ENCODE measurements at regions not wholly inside any gene's neighbourhood (a gene's known extent, or its start where the extent isn't known, plus 50 kb on each side); places are given as distances from the start of the nearest gene placed in this dataset.
A peak's percentile ranks its signal among the peaks of the same experiment; 100 is the strongest.

- H3K27ac ChIP-seq (ENCODE audit: low read depth, low read length), result no peak overlapping the region
- H3K4ac ChIP-seq (ENCODE audit: low read depth, low read length), result no peak overlapping the region
- H2BK120ac ChIP-seq (ENCODE audit: insufficient read depth, low read length, poor library complexity), result no peak overlapping the region
- no peak for DNase-seq
- peak overlapping the region; percentile 40 for H3K4me2 ChIP-seq (ENCODE audit: low read length)
- H3K36me3 ChIP-seq (ENCODE audit: control insufficient read depth in 1 of 2, insufficient read depth in 2 of 2, low read length in 2 of 2), result no peaks in the 10 kb centered on the region
- H3K79me2 ChIP-seq (ENCODE audit: control insufficient read depth, insufficient read depth, low read length, poor library complexity), result no peaks in the 10 kb centered on the region
- H2AK5ac ChIP-seq (ENCODE audit: low read length), result no peak overlapping the region
- H3K14ac ChIP-seq (ENCODE audit: low read length), result no peak overlapping the region
- no peak overlapping the region for H4K12ac ChIP-seq (ENCODE audit: low read depth, low read length)
- H2BK12ac ChIP-seq (ENCODE audit: low read length), result no peak overlapping the region
- no peaks in the 10 kb centered on the region for H3K79me1 ChIP-seq (ENCODE audit: low read length)
- peak overlapping the region; percentile 61 for H3K9ac ChIP-seq (ENCODE audit: low read length)
- no peak overlapping the region for H2BK5ac ChIP-seq (ENCODE audit: low read depth, low read length, poor library complexity)
- no CpG with 5 or more reads among the region's 4 CpGs for WGBS (ENCODE audit: extremely low coverage, insufficient coverage, insufficient read length)
- no peaks in the 10 kb centered on the region for H3K4me1 ChIP-seq (ENCODE audit: control insufficient read depth in 1 of 2, insufficient read depth in 2 of 2, low read length in 2 of 2)
- H3K23ac ChIP-seq (ENCODE audit: low read length), result peak overlapping the region; percentile 100
- H3K4me3 ChIP-seq (ENCODE audit: low read depth, low read length), result no peak overlapping the region
- no peak overlapping the region for H3K18ac ChIP-seq (ENCODE audit: low read length)
- no peaks in the 10 kb centered on the region for H3K9me3 ChIP-seq (ENCODE audit: insufficient read depth, low read depth, low read length)
- H3K27me3 ChIP-seq (ENCODE audit: insufficient read depth, low read length), result no peaks in the 10 kb centered on the region
- no peak overlapping the region for H4K91ac ChIP-seq (ENCODE audit: low read depth, low read length)
- H2AFZ ChIP-seq (ENCODE audit: insufficient read depth, low read length, poor library complexity), result no peak overlapping the region
- H4K8ac ChIP-seq (ENCODE audit: low read depth, low read length), result no peak overlapping the region
These were observed 563.4 kb downstream of the BMP2 start for GRCh38 chr20:7330850-7331249.

- Histone ChIP-seq H3K9me3 (ENCODE audit: insufficient read depth, low read depth, low read length) (no peaks in the 10 kb centered on the region), H4K91ac (ENCODE audit: low read depth, low read length) (no peak overlapping the region), H3K18ac (ENCODE audit: low read length) (no peak overlapping the region), H4K8ac (ENCODE audit: low read depth, low read length) (no peak overlapping the region), H2BK120ac (ENCODE audit: insufficient read depth, low read length, poor library complexity) (no peak overlapping the region), H3K9ac (ENCODE audit: low read length) (no peak overlapping the region), H3K4ac (ENCODE audit: low read depth, low read length) (no peak overlapping the region), H4K12ac (ENCODE audit: low read depth, low read length) (no peak overlapping the region), H3K4me2 (ENCODE audit: low read length) (no peak overlapping the region), H3K79me2 (ENCODE audit: control insufficient read depth, insufficient read depth, low read length, poor library complexity) (no peaks in the 10 kb centered on the region), H3K14ac (ENCODE audit: low read length) (no peak overlapping the region), H2BK5ac (ENCODE audit: low read depth, low read length, poor library complexity) (no peak overlapping the region), H3K27ac (ENCODE audit: low read depth, low read length) (no peak overlapping the region), H3K23ac (ENCODE audit: low read length) (no peak overlapping the region), H3K36me3 (ENCODE audit: control insufficient read depth in 1 of 2, insufficient read depth in 2 of 2, low read length in 2 of 2) (no peaks in the 10 kb centered on the region), H3K79me1 (ENCODE audit: low read length) (no peaks in the 10 kb centered on the region), H2AFZ (ENCODE audit: insufficient read depth, low read length, poor library complexity) (no peak overlapping the region), H3K4me3 (ENCODE audit: low read depth, low read length) (no peak overlapping the region), H3K27me3 (ENCODE audit: insufficient read depth, low read length) (no peaks in the 10 kb centered on the region), H2AK5ac (ENCODE audit: low read length) (no peak overlapping the region), H3K4me1 (ENCODE audit: control insufficient read depth in 1 of 2, insufficient read depth in 2 of 2, low read length in 2 of 2) (no peaks in the 10 kb centered on the region), H2BK12ac (ENCODE audit: low read length) (no peak overlapping the region)
- no CpG with 5 or more reads among the region's 1 CpG for WGBS (ENCODE audit: extremely low coverage, insufficient coverage, insufficient read length)
- no peak for DNase-seq
These were observed 564.7 kb downstream of the BMP2 start for GRCh38 chr20:7332169-7332568.

GRCh38 chr20:7333841-7334240 is 566.4 kb downstream of the BMP2 start:
- H3K14ac ChIP-seq (ENCODE audit: low read length), result no peak overlapping the region
- H3K4me3 ChIP-seq (ENCODE audit: low read depth, low read length), result no peak overlapping the region
- H2AK5ac ChIP-seq (ENCODE audit: low read length), result no peak overlapping the region
- no peaks in the 10 kb centered on the region for H3K4me1 ChIP-seq (ENCODE audit: control insufficient read depth in 1 of 2, insufficient read depth in 2 of 2, low read length in 2 of 2)
- H3K36me3 ChIP-seq (ENCODE audit: control insufficient read depth in 1 of 2, insufficient read depth in 2 of 2, low read length in 2 of 2), result no peaks in the 10 kb centered on the region
- H3K23ac ChIP-seq (ENCODE audit: low read length), result no peak overlapping the region
- no peak overlapping the region for H4K91ac ChIP-seq (ENCODE audit: low read depth, low read length)
- no peaks in the 10 kb centered on the region for H3K79me2 ChIP-seq (ENCODE audit: control insufficient read depth, insufficient read depth, low read length, poor library complexity)
- H4K8ac ChIP-seq (ENCODE audit: low read depth, low read length), result no peak overlapping the region
- WGBS (ENCODE audit: extremely low coverage, insufficient coverage, insufficient read length), result no CpG with 5 or more reads among the region's 3 CpGs
- no peak overlapping the region for H2BK5ac ChIP-seq (ENCODE audit: low read depth, low read length, poor library complexity)
- H2BK120ac ChIP-seq (ENCODE audit: insufficient read depth, low read length, poor library complexity), result no peak overlapping the region
- H3K9me3 ChIP-seq (ENCODE audit: insufficient read depth, low read depth, low read length), result no peaks in the 10 kb centered on the region
- H3K79me1 ChIP-seq (ENCODE audit: low read length), result no peaks in the 10 kb centered on the region
- H3K9ac ChIP-seq (ENCODE audit: low read length), result no peak overlapping the region
- no peak overlapping the region for H3K27ac ChIP-seq (ENCODE audit: low read depth, low read length)
- H3K4me2 ChIP-seq (ENCODE audit: low read length), result no peak overlapping the region
- no peak overlapping the region for H3K18ac ChIP-seq (ENCODE audit: low read length)
- no peak overlapping the region for H3K4ac ChIP-seq (ENCODE audit: low read depth, low read length)
- no peak overlapping the region for H2AFZ ChIP-seq (ENCODE audit: insufficient read depth, low read length, poor library complexity)
- no peak overlapping the region for H2BK12ac ChIP-seq (ENCODE audit: low read length)
- DNase-seq, result no peak
- no peak overlapping the region for H4K12ac ChIP-seq (ENCODE audit: low read depth, low read length)
- H3K27me3 ChIP-seq (ENCODE audit: insufficient read depth, low read length), result no peaks in the 10 kb centered on the region

GRCh38 chr20:7346026-7346425 is 578.5 kb downstream of the BMP2 start:
- no peak overlapping the region for H3K27ac ChIP-seq (ENCODE audit: low read depth, low read length)
- no peak overlapping the region for H4K91ac ChIP-seq (ENCODE audit: low read depth, low read length)
- no peak overlapping the region for H3K4ac ChIP-seq (ENCODE audit: low read depth, low read length)
- no peak overlapping the region for H3K23ac ChIP-seq (ENCODE audit: low read length)
- H4K12ac ChIP-seq (ENCODE audit: low read depth, low read length), result no peak overlapping the region
- no peak overlapping the region for H3K18ac ChIP-seq (ENCODE audit: low read length)
- WGBS (ENCODE audit: extremely low coverage, insufficient coverage, insufficient read length), result no CpG with 5 or more reads among the region's 3 CpGs
- no peak overlapping the region for H4K8ac ChIP-seq (ENCODE audit: low read depth, low read length)
- no peaks in the 10 kb centered on the region for H3K9me3 ChIP-seq (ENCODE audit: insufficient read depth, low read depth, low read length)
- no peaks in the 10 kb centered on the region for H3K36me3 ChIP-seq (ENCODE audit: control insufficient read depth in 1 of 2, insufficient read depth in 2 of 2, low read length in 2 of 2)
- no peak overlapping the region for H3K9ac ChIP-seq (ENCODE audit: low read length)
- H3K79me1 ChIP-seq (ENCODE audit: low read length), result no peaks in the 10 kb centered on the region
- no peak for DNase-seq
- H2AFZ ChIP-seq (ENCODE audit: insufficient read depth, low read length, poor library complexity), result no peak overlapping the region
- no peak overlapping the region for H2BK12ac ChIP-seq (ENCODE audit: low read length)
- H3K4me2 ChIP-seq (ENCODE audit: low read length), result no peak overlapping the region
- H3K4me1 ChIP-seq (ENCODE audit: control insufficient read depth in 1 of 2, insufficient read depth in 2 of 2, low read length in 2 of 2), result no peaks in the 10 kb centered on the region
- no peaks in the 10 kb centered on the region for H3K27me3 ChIP-seq (ENCODE audit: insufficient read depth, low read length)
- H3K14ac ChIP-seq (ENCODE audit: low read length), result no peak overlapping the region
- H2BK5ac ChIP-seq (ENCODE audit: low read depth, low read length, poor library complexity), result no peak overlapping the region
- H3K4me3 ChIP-seq (ENCODE audit: low read depth, low read length), result no peak overlapping the region
- H3K79me2 ChIP-seq (ENCODE audit: control insufficient read depth, insufficient read depth, low read length, poor library complexity), result no peaks in the 10 kb centered on the region
- no peak overlapping the region for H2BK120ac ChIP-seq (ENCODE audit: insufficient read depth, low read length, poor library complexity)
- no peak overlapping the region for H2AK5ac ChIP-seq (ENCODE audit: low read length)

Data from trophoblast cell (in vitro differentiated cells and primary cell).